ENCODE measurements at regions not wholly inside any gene's neighbourhood (a gene's known extent, or its start where the extent isn't known, plus 50 kb on each side); places are given as distances from the start of the nearest gene placed in this dataset.
"Not testable (repeated sequence)": the region's sequence is repeated elsewhere in the genome, so short reads cannot be mapped to it uniquely, and the experiment has no call there.

GRCh38 chr12:34305176-34305575 is 282.9 kb downstream of the ALG10 start:
- Histone ChIP-seq H3K27ac (no peak overlapping the region), H3K9me3 (peaks cover 13% of the 10 kb centered on the region), H3K4me1 (ENCODE audit: control insufficient read depth in 1 of 2, insufficient read depth in 1 of 2, low read depth in 1 of 2, low read length in 1 of 2) (no peaks in the 10 kb centered on the region), H3K27me3 (no peaks in the 10 kb centered on the region), H3K36me3 (no peaks in the 10 kb centered on the region), H3K4me3 (ENCODE audit: low read depth in 1 of 2, low read length in 1 of 2) (no peak overlapping the region)
- TF ChIP-seq CTCF (IDR thresholded peaks at IDR 0.05), result no peak

GRCh38 chr12:34306133-34306830 is 284.0 kb downstream of the ALG10 start:
- H3K4me3 ChIP-seq (ENCODE audit: low read depth in 1 of 2, low read length in 1 of 2), result no peak overlapping the region
- H3K27me3 ChIP-seq, result no peaks in the 10 kb centered on the region
- no peaks in the 10 kb centered on the region for H3K36me3 ChIP-seq
- H3K27ac ChIP-seq, result no peak overlapping the region
- no peak for TF ChIP-seq CTCF (IDR thresholded peaks at IDR 0.05)
- H3K9me3 ChIP-seq, result peaks cover 13% of the 10 kb centered on the region
- H3K4me1 ChIP-seq (ENCODE audit: control insufficient read depth in 1 of 2, insufficient read depth in 1 of 2, low read depth in 1 of 2, low read length in 1 of 2), result no peaks in the 10 kb centered on the region

GRCh38 chr12:34309806-34310804 is 287.8 kb downstream of the ALG10 start:
- H3K4me1 ChIP-seq (ENCODE audit: control insufficient read depth in 1 of 2, insufficient read depth in 1 of 2, low read depth in 1 of 2, low read length in 1 of 2); H3K27ac ChIP-seq; H3K27me3 ChIP-seq; H3K4me3 ChIP-seq (ENCODE audit: low read depth in 1 of 2, low read length in 1 of 2); H3K9me3 ChIP-seq; H3K36me3 ChIP-seq: not testable (repeated sequence)

- H3K27me3 ChIP-seq, result no peaks in the 10 kb centered on the region
- H3K4me3 ChIP-seq (ENCODE audit: low read depth in 1 of 2, low read length in 1 of 2), result no peak overlapping the region
- peaks cover 4% of the 10 kb centered on the region for H3K9me3 ChIP-seq
- no peaks in the 10 kb centered on the region for H3K4me1 ChIP-seq (ENCODE audit: control insufficient read depth in 1 of 2, insufficient read depth in 1 of 2, low read depth in 1 of 2, low read length in 1 of 2)
- no peaks in the 10 kb centered on the region for H3K36me3 ChIP-seq
- no peak overlapping the region for H3K27ac ChIP-seq
- no peak for TF ChIP-seq CTCF (IDR thresholded peaks at IDR 0.05)
Measured at GRCh38 chr12:34311337-34311736, 289.0 kb downstream of the ALG10 start.

- no peaks in the 10 kb centered on the region for H3K4me1 ChIP-seq (ENCODE audit: control insufficient read depth in 1 of 2, insufficient read depth in 1 of 2, low read depth in 1 of 2, low read length in 1 of 2)
- H3K36me3 ChIP-seq, result no peaks in the 10 kb centered on the region
- H3K27me3 ChIP-seq, result no peaks in the 10 kb centered on the region
- peaks cover 38% of the 10 kb centered on the region for H3K9me3 ChIP-seq
- no peak overlapping the region for H3K4me3 ChIP-seq (ENCODE audit: low read depth in 1 of 2, low read length in 1 of 2)
- H3K27ac ChIP-seq, result no peak overlapping the region
- no peak for TF ChIP-seq CTCF (IDR thresholded peaks at IDR 0.05)
Measured at GRCh38 chr12:34327671-34328070, 305.4 kb downstream of the ALG10 start.

- no peak for TF ChIP-seq CTCF (IDR thresholded peaks at IDR 0.05)
- H3K36me3 ChIP-seq, result no peaks in the 10 kb centered on the region
- H3K4me3 ChIP-seq (ENCODE audit: low read depth in 1 of 2, low read length in 1 of 2), result no peak overlapping the region
- H3K27me3 ChIP-seq, result no peaks in the 10 kb centered on the region
- H3K9me3 ChIP-seq, result peaks cover 38% of the 10 kb centered on the region
- no peak overlapping the region for H3K27ac ChIP-seq
- no peaks in the 10 kb centered on the region for H3K4me1 ChIP-seq (ENCODE audit: control insufficient read depth in 1 of 2, insufficient read depth in 1 of 2, low read depth in 1 of 2, low read length in 1 of 2)
Measured at GRCh38 chr12:34333337-34333736, 311.0 kb downstream of the ALG10 start.
